CD4-positive, alpha-beta T cell treated with Interleukin-6 at 100 ng/mL for 8 hours (primary cell): ENCODE measurements at regions not wholly inside any gene's neighbourhood (a gene's known extent, or its start where the extent isn't known, plus 50 kb on each side); places are given as distances from the start of the nearest gene placed in this dataset.
"Not testable (repeated sequence)": the region's sequence is repeated elsewhere in the genome, so short reads cannot be mapped to it uniquely, and the experiment has no call there.

Source experiments
- DNase-seq: peaks from one replicate; pipeline ENCODE4 v3.0.0-alpha.2; 2020; ENCODE audit warnings: mixed read lengths, low spot score

- DNase-seq: not testable (repeated sequence)
Measured at GRCh38 chr1:149278156-149278555, 174.8 kb upstream of the NBPF9 start.

DNA sequence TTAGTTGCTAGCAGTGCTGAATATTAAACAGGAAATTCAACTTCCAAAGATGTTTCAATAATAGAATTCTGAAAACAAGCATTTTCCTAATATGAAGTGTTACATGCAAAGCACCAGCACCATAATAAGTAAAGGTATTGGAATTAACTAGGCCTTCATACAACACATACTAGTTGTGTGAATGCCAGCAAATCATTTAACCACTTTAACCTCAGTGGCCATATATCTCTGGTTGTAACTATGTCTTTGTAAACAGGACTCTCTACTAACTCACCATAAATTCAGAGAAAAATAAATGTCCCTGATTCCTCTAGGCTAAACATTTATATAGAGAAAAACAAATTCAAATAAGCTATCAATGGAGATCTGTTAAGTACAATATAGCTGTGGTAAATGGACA is 175.7 kb upstream of the NBPF9 start:
- not testable (repeated sequence) for DNase-seq

- not testable (repeated sequence) for DNase-seq
Measured at GRCh38 chr1:149279512-149279911, 176.2 kb upstream of the NBPF9 start.

DNA sequence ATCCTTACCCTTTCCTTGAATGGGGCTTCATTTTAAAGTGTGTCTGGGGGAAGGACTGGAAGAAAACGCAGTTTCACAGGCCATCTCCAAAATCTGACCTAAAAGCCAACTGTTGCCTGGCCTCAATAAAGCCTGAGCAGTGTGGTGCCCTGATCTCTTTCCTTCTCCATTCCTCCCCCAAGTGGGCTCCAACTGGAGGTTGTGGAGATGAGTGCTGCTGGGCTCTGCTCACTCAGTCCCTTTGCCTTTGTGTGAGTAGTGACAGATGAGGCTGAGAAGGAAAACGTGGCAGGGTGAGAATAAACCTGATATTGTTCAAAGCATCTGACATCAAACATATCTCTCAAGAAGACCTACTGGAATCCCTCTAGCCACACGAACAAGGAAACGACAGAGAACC is 181.4 kb upstream of the NBPF9 start:
- not testable (repeated sequence) for DNase-seq

DNA sequence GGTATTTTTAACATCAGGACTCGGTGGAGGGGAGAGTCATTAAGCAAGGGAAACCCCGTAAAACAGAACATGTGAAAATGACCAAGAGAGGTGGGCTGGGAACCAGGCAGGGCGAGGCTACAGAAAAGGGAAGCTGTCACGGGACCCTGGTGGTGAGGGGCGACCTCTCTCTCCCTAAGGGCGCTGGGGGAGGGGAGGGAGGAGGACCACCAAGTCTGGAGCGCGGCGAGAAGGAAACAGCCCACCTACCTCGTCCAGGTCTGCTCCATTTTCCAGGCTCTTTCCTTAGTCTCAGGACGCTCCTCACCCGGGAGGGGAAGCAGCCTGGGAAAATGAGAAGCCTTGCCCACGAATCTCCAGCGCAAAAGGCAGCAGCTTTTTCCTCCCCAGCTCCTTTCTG is 181.9 kb upstream of the NBPF9 start:
- DNase-seq: not testable (repeated sequence)

DNA sequence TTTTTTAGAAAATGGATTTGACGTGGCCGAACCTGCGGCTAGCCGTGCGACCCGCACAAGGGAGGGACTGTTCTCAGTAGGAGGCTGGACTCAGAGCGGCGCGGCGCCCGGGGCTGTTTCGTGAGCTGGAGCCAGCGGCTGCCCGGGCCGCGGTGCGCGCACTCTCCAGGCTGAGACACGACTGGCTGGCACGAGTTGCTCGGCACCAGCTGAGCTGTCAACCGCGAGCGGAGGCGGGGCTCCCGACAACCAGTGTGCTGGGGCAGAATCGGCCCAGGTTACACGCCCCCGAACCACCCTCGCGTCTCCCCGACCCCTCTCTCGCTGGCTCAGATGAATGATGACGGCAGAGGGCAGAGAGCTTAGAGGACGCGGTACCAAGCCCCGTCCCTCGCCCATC is 182.3 kb upstream of the NBPF9 start:
- DNase-seq: not testable (repeated sequence)

GRCh38 chr1:149288580-149288979 is 185.2 kb upstream of the NBPF9 start:
- not testable (repeated sequence) for DNase-seq

DNA sequence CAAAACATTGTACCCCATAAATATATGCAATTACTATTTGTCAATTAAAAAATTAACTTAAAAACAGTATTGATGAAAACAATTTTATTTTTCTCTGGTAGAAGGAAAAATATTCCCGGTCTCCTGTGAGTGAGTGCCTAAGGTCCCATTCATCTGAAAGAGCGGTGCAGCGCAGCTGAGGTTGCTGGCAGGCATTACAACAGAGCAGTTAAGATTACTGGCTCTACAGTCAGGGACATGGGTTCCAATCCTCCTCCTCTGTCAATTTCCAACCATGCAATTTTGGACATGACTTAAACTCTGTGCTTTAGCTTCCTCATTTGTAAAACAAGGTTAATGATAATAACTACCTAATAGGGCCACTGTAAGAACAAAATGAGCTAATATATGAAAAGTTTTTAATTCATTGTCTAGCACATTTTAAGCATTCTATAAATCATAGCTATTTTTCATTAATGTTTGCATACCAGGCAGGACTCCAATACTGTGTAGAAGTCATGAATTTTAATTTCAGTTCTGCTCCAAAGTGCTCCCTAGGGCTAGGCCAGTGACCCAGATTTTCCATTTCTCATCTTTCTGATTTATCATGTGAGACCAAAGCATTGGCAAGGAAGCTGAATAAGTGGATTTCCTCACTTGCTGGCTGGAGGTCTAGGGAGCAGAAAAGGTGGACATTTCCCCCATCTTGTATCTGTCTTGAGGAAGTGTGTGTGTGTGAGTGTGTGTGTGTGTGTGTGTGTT is 174.2 kb upstream of the NBPF19 start:
- not testable (repeated sequence) for DNase-seq

- not testable (repeated sequence) for DNase-seq
Measured at GRCh38 chr1:149301282-149301681, 173.6 kb upstream of the NBPF19 start.

DNA sequence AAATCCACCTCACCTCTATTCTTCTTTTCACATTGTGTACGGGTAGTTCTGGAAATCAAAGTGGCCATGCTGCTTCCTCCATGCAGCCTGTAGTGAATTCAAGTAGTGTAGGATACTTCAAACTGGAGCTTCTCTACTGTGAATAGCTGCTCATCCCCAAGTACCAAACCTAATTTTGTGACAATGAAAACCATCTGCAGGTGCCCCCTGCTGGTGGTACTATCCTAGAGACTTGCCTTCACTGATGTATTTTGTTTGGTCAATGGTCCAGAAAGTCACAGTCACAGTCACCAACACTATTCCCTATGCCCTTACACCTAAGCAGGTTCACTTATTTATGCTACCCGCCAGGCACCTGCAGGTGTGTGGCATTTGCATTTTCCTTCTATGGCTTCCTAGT is 170.0 kb upstream of the NBPF19 start:
- not testable (repeated sequence) for DNase-seq

DNA sequence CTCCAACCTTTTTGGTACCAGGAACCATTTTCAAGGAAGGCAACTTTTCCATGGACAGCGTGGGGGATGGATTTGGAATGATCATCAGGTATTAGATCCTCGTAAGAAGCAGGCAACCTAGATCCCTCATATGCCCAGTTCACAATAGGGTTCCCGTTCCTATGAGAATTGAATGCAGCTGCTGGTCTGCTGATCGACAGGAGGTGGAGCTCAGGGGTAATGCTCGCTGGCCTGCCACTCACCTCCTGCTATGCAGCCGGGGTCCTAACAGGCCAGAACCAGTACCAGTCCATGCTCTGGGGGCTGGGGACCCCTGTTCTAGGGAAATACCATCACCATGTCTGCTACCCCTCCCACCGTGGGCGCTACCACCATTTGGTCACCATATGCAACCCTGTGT is 167.2 kb upstream of the NBPF19 start:
- DNase-seq: not testable (repeated sequence)

GRCh38 chr1:149314921-149315320 is 159.9 kb upstream of the NBPF19 start:
- DNase-seq: not testable (repeated sequence)

GRCh38 chr1:149320971-149321731 is 153.7 kb upstream of the NBPF19 start:
- DNase-seq: not testable (repeated sequence)

GRCh38 chr1:149321732-149322016 is 153.2 kb upstream of the NBPF19 start:
- DNase-seq: not testable (repeated sequence)

- DNase-seq: not testable (repeated sequence)
Measured at GRCh38 chr1:149330081-149330335, 144.8 kb upstream of the NBPF19 start.

DNA sequence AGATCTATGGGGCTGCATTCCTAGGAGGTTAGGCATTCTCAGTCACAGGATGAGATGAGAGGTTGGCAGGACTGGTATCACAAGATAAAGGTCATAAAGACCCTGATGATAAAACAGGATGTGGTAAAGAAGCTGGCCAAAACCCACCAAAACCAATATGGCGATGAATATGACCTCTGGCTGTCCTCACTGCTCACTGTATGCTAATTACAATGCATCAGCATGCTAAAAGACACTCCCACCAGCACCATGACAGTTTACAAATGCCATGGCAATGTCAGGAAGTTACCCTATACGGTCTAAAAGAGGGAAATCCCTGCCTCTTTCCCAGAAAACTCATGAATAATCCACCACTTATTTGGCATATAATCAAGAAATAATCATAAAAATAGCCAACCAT is 138.8 kb upstream of the NBPF19 start:
- not testable (repeated sequence) for DNase-seq

DNA sequence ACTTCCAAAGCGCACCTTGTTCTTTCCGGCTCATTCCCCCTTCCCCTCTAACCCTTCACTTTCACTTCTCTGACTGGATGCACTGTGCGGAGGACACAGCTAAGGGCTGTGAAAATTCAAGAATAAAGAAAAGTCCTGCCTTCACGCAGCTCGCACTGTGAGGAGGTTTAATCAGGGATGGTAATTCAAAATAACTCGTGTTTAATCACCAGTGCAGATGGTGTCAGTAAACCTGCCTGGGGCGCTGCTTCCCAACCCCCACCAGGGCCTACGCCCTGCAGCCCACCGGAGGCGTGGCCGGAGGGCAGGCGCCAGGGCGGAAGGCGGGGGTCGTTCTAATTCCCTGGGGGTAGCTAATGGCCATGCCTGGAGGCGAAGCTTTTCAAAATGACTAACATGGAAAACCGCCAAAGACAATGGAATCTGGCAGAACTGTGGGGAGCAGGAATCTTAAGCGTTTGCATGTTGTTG is 136.6 kb upstream of the NBPF19 start:
- DNase-seq: not testable (repeated sequence)

- DNase-seq: not testable (repeated sequence)
Measured at GRCh38 chr1:149338698-149339097, 136.1 kb upstream of the NBPF19 start.

- not testable (repeated sequence) for DNase-seq
Measured at GRCh38 chr1:149349448-149349847, 125.4 kb upstream of the NBPF19 start.

DNA sequence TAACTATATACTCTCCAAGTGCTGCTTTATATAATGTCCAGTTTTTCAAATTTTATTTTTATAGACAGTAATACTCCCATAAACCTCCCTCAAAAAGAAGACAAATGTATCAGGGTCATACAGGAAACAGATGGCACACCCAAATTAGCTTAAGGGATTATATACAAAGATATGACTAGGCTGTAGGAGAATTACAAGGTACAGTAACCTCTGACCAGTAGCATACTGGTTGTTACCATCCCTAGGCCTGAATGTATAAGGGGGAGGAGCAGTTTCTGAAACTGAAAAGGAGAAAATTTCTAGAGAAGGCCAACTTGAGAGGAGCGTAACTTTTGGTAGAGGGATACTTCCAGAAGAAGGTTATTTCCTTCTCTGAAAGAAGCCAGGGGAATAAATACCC is 122.6 kb upstream of the NBPF19 start:
- DNase-seq: not testable (repeated sequence)

DNA sequence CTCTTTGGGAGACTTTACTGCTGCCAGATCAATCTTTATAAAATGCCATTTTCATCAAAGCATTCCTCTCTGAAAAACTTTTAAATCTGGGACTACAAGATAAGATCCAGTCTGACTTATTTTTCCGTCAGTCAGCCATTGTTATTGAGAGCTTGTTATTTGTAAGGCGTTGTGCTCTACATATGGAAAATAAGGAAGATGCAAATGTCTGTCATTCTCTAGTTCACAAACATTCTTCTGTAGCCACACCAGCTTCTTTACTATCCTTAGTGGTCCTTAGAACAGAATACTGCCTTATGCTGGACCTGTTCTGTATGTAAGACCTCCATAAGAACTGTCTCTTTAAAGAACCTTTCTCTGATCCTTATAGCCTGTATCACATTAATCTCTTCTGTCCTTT is 120.3 kb upstream of the NBPF19 start:
- not testable (repeated sequence) for DNase-seq

DNA sequence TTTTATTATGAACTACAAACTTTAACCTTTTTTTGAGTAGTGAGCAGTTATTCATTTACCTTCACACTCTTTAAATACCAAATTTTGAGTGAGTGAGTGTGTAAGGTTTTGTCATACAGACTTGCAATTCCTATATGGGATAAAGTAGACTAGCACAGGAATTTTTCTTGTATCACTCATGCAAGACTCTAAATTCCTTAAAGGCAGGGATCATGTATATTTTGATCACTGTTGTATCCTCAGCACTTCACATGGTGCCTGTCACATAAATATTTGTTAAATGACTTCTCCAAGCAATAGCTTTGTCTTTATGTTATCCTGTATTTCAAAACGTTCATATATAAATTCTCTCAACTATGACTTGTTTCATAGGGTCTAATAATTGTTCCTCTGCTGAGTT is 119.1 kb upstream of the NBPF19 start:
- not testable (repeated sequence) for DNase-seq

GRCh38 chr1:149356152-149356551 is 118.7 kb upstream of the NBPF19 start:
- not testable (repeated sequence) for DNase-seq

DNA sequence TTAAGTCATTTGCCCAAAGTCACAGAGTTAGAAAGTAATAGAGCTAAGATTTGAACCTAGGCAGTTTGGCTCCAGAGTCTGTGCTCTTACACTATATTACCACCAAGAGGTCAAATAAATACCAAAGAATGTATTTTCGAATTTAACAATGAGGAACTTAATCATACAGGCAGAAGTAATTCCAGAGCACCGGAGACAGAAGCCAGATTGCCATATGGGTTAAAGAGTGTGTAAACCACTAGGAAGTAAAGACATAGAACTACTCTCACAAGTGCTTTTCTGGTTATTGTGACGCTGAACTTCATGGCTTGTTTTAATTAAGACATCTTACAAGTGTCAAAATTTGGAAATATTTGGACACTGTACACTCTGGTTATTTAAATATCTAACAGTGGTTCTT is 114.5 kb upstream of the NBPF19 start:
- DNase-seq: not testable (repeated sequence)
